Osteoblast (primary cell): ENCODE measurements at regions not wholly inside any gene's neighbourhood (a gene's known extent, or its start where the extent isn't known, plus 50 kb on each side); places are given as distances from the start of the nearest gene placed in this dataset.

Experiments used
- DNase-seq: peaks from one replicate; pipeline ENCODE4 v3.0.0; 2011; ENCODE audit warnings: low spot score, mixed read lengths; ENCODE audit not compliant: insufficient read length; ENCODE audit errors: missing footprints
- H2AFZ ChIP-seq: 2 replicates; pipeline ENCODE4 v1.6.0; 2011; ENCODE audit warnings: mild to moderate bottlenecking, low read length
- H3K27ac ChIP-seq: 2 replicates; pipeline ENCODE4 v1.5.1; 2011; ENCODE audit warnings: mild to moderate bottlenecking, low read depth, low read length, moderate library complexity
- H3K27me3 ChIP-seq: 2 replicates; pipeline ENCODE4 v1.6.0; 2012; ENCODE audit warnings: mild to moderate bottlenecking, control low read depth, inconsistent platforms, low read length, moderate library complexity; ENCODE audit not compliant: insufficient read depth
- H3K36me3 ChIP-seq: 2 replicates; pipeline ENCODE4 v1.5.1; 2011; ENCODE audit warnings: mild to moderate bottlenecking, low read length, control low read depth, moderate library complexity; ENCODE audit not compliant: insufficient read depth
- H3K4me1 ChIP-seq: 2 replicates; pipeline ENCODE4 v1.5.1; 2011; ENCODE audit warnings: mild to moderate bottlenecking, low read length, control low read depth, moderate library complexity; ENCODE audit not compliant: insufficient read depth
- H3K4me2 ChIP-seq: 2 replicates; pipeline ENCODE4 v1.6.0; 2011; ENCODE audit warnings: mild to moderate bottlenecking, low read length; ENCODE audit not compliant: insufficient read depth
- H3K4me3 ChIP-seq: fragments of 200-600 bp; sonication (generic); 3 replicates; pipeline ENCODE4 v1.5.1; 2012; ENCODE audit warnings: mild to moderate bottlenecking, low read length, inconsistent platforms; ENCODE audit not compliant: insufficient read depth
- H3K79me2 ChIP-seq: 2 replicates; pipeline ENCODE4 v1.6.0; 2012; ENCODE audit warnings: mild to moderate bottlenecking, low read length, control low read depth, inconsistent platforms; ENCODE audit not compliant: insufficient read depth
- H3K9me3 ChIP-seq: 2 replicates; pipeline ENCODE4 v1.5.1; 2011; ENCODE audit warnings: low read depth, low read length, control low read depth
- H4K20me1 ChIP-seq: 2 replicates; pipeline ENCODE4 v1.6.0; 2012; ENCODE audit warnings: mild to moderate bottlenecking, low read length, control low read depth; ENCODE audit not compliant: insufficient read depth
- TF ChIP-seq, protein P1 (sequence below): IDR thresholded peaks from 2 replicates; pipeline ENCODE4 v1.5.1; 2011; ENCODE audit warnings: mild to moderate bottlenecking, low read depth, low read length, moderate library complexity; ENCODE audit errors: extremely low read depth

DNA sequence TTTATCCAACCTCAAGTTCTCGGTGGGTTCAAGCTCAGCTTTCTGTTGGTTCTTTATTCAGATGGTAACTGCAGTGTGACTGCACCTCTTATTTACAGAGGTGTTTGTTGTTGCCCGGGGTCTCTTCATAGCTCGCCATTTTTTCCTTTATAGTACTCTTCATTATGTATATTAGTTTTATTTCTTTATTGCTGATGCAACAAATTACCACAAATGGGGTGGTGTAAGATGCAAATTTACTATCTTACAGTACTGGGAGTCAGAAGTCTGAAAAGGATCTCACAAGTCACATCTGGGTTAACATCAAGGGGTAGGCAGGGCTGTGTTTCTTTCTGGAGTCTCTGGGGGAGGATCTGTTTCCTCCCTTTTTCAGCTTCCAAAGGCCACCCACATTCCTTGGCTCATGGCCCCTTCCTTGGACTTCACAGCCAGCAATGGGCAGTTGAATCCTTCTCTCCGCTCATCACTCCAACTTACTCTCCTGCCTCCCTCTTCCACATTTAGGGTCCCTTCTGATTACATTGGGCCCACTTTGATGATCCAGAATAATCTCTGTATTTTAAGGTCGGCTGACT lies 241.2 kb downstream of the HAPSTR1 start:
- TF ChIP-seq, protein P1, sequence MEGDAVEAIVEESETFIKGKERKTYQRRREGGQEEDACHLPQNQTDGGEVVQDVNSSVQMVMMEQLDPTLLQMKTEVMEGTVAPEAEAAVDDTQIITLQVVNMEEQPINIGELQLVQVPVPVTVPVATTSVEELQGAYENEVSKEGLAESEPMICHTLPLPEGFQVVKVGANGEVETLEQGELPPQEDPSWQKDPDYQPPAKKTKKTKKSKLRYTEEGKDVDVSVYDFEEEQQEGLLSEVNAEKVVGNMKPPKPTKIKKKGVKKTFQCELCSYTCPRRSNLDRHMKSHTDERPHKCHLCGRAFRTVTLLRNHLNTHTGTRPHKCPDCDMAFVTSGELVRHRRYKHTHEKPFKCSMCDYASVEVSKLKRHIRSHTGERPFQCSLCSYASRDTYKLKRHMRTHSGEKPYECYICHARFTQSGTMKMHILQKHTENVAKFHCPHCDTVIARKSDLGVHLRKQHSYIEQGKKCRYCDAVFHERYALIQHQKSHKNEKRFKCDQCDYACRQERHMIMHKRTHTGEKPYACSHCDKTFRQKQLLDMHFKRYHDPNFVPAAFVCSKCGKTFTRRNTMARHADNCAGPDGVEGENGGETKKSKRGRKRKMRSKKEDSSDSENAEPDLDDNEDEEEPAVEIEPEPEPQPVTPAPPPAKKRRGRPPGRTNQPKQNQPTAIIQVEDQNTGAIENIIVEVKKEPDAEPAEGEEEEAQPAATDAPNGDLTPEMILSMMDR: no peak
- no peaks in the 10 kb centered on the region for H3K4me1 ChIP-seq

DNA sequence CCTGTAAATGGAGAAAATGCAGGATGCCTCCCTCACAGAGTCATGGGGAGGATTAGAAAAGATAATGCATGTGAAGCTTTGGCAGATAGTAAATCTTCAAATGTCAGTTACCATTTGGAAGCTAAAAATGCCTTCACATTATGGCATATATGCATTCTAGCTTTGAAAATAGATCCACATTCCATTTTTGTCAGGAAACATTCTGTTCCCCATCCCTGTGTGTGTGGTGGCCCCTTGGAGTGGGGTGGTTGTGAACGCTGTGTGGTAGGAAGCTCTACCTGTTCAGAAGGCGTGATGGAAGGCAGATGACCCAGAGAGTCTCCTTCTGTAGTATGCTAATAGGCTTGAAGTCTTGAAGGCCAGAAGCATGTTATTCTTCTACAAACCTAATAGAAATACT lies 242.0 kb downstream of the HAPSTR1 start:
- Histone ChIP-seq H3K4me2 (no peak overlapping the region), H3K4me3 (no peak overlapping the region), H3K4me1 (no peaks in the 10 kb centered on the region), H2AFZ (no peak overlapping the region), H4K20me1 (no peaks in the 10 kb centered on the region), H3K27me3 (no peaks in the 10 kb centered on the region), H3K36me3 (no peaks in the 10 kb centered on the region), H3K79me2 (no peaks in the 10 kb centered on the region), H3K27ac (no peak overlapping the region), H3K9me3 (no peaks in the 10 kb centered on the region)
- no peak for DNase-seq
- TF ChIP-seq, protein P1: no peak

More for the DNA sequence above, 241.2 kb downstream of the HAPSTR1 start:
- Histone ChIP-seq H3K27ac (no peak overlapping the region), H3K79me2 (no peaks in the 10 kb centered on the region), H3K4me3 (no peak overlapping the region), H4K20me1 (no peaks in the 10 kb centered on the region), H3K27me3 (no peaks in the 10 kb centered on the region), H3K36me3 (no peaks in the 10 kb centered on the region), H3K4me2 (no peak overlapping the region), H3K9me3 (no peaks in the 10 kb centered on the region), H2AFZ (no peak overlapping the region)
- DNase-seq: no peak

DNA sequence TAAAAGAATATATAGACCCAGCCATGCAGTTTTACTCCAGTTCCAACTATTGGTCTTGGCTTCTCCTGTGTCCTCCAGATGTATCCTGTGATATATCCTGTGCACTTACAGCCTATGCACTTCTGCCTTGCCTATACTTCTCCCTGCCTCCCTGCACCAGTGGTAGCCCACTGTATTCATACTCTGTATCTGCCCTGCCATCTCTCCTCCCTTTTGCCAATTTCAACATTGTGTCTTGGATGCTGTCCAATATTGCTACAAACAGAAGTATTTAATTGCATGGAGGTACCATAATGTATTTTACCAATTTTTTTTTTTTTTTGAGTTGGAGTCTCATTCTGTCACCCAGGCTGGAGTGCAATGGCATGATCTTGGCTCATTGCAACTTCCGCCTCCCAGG lies 242.7 kb downstream of the HAPSTR1 start:
- Histone ChIP-seq H3K27me3 (no peaks in the 10 kb centered on the region), H2AFZ (no peak overlapping the region), H3K79me2 (no peaks in the 10 kb centered on the region), H3K27ac (no peak overlapping the region), H3K4me2 (no peak overlapping the region), H3K4me1 (no peaks in the 10 kb centered on the region), H3K36me3 (no peaks in the 10 kb centered on the region), H4K20me1 (no peaks in the 10 kb centered on the region), H3K9me3 (no peaks in the 10 kb centered on the region), H3K4me3 (no peak overlapping the region)
- no peak for DNase-seq
- TF ChIP-seq, protein P1: no peak

DNA sequence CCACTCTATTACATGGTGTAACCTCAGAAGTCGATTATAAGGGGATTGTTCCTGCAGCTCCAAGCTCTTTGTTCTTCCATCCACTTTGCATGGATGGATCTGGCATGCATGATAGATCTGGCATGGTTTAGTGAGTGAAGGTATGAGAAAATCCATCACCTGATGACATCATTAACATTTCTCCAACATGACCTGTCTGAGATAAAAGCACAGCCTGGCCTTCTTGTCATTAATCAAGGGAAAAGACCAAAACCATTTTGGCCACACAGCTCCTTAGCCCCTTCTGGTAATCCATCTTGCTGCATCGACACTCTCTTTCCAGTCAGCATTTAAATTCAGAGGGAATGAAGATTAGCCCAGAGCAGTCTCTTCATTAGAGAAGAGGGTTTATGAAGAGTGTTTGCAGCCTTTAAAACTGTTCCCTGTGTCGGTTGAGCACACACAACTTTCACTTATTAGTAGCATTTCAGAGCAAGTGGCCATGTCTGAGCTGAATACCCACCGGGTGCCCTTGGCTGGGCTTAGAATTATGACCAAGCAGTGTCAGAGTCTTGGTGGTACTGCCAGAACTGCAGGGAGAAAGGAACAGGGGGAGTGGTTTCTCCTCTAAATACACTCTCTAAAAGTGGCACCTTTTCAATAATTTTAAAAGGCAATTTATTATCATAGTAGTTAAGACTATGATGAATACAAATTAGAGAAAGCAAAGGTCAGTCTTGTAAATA lies 246.0 kb downstream of the HAPSTR1 start:
- Histone ChIP-seq H3K27me3 (no peaks in the 10 kb centered on the region), H2AFZ (no peak overlapping the region), H3K27ac (no peak overlapping the region), H3K4me2 (no peak overlapping the region), H3K4me1 (no peaks in the 10 kb centered on the region), H4K20me1 (no peaks in the 10 kb centered on the region), H3K4me3 (no peak overlapping the region), H3K36me3 (no peaks in the 10 kb centered on the region), H3K79me2 (no peaks in the 10 kb centered on the region), H3K9me3 (no peaks in the 10 kb centered on the region)
- TF ChIP-seq, protein P1: no peak
- no peak for DNase-seq
